Uterus (tissue), 3 donors: ENCODE measurements at regions not wholly inside any gene's neighbourhood (a gene's known extent, or its start where the extent isn't known, plus 50 kb on each side); places are given as distances from the start of the nearest gene placed in this dataset.

Experiments used
- DNase-seq, 2 donors: peaks; one replicate each; pipeline ENCODE4 v3.0.0-alpha.2; 2019 to 2020
- H3K27ac ChIP-seq, 2 donors: fragments of 200-600 bp; sonication (generic); 1 replicate in 1 of 2; 2 replicates in 1 of 2; pipeline ENCODE4 v1.5.1; 2016 to 2018
- H3K27me3 ChIP-seq, 2 donors: fragments of 200-600 bp; sonication (generic); one replicate each; pipeline ENCODE4 v1.5.1; 2018 to 2019; ENCODE audit warnings: control low read depth in 1 of 2
- H3K36me3 ChIP-seq, 2 donors: fragments of 200-600 bp; sonication (generic); one replicate each; pipeline ENCODE4 v1.5.1; 2019; ENCODE audit warnings: control low read depth in 1 of 2
- H3K4me1 ChIP-seq, 2 donors: fragments of 200-600 bp; sonication (generic); one replicate each; pipeline ENCODE4 v1.5.1; 2018 to 2019; ENCODE audit warnings: control low read depth in 1 of 2
- H3K4me3 ChIP-seq, 2 donors: fragments of 200-600 bp; sonication (generic); 1 replicate in 1 of 2; 2 replicates in 1 of 2; pipeline ENCODE4 v1.5.1; 2018 to 2019; ENCODE audit warnings: mild to moderate bottlenecking in 1 of 2
- H3K9me3 ChIP-seq, 2 donors: fragments of 200-600 bp; sonication (generic); one replicate each; pipeline ENCODE4 v1.5.1; 2019; ENCODE audit warnings: control low read depth in 1 of 2
- POLR2A ChIP-seq, 2 donors: fragments of 450-650 bp; IDR thresholded peaks; one replicate each; pipeline ENCODE4 v1.6.1; 2016; ENCODE audit warnings: antibody characterized with exemption in 2 of 2, mild to moderate bottlenecking in 1 of 2, moderate library complexity in 1 of 2
- intact Hi-C: fragments of 100-400 bp; cut with DNase I; formaldehyde crosslinking; loops from one replicate; pipeline ENCODE4 v1.15.1; 2023; ENCODE audit warnings: low total_unique reads
- TF ChIP-seq, protein P1 (sequence below), 4 experiments: fragments of 200-600 bp in 2 of 4; fragments of 450-650 bp in 2 of 4; sonication (generic) in 2 of 4; IDR thresholded peaks; one replicate each; pipeline ENCODE4 v1.5.1; 2016 to 2019; ENCODE audit warnings: antibody characterized with exemption in 4 of 4, mild to moderate bottlenecking in 2 of 4, moderate library complexity in 1 of 4
- donor health status: DM: yes; HTN: yes; CAD: no.

DNA sequence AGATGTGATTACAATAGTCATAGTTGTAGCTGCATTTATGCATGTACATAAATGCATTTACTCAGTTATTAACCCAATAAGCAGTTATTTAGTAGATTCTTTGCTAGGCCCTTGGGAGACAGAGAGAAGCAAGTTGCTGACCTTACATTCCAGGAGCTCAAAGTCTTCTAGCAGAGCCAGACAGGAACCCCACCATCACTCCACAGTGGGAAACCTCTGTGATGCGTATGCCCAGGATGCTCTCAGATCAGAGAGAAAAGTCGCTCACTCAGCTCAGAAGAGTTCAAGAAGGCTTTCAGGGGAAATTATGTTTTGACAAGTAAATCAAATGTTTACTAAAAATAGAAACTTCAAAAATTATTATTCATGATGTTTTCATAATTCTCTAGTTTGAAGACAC lies 146.3 kb upstream of the EXOC2 start:
- Histone ChIP-seq H3K27ac (no peak overlapping the region), H3K27me3 (no peaks in the 10 kb centered on the region), H3K4me1 (no peaks in the 10 kb centered on the region), H3K36me3 (no peaks in the 10 kb centered on the region), H3K4me3 (no peak overlapping the region), H3K9me3 (no peaks in the 10 kb centered on the region)
- intact Hi-C loops: no loop called here
- no peak for DNase-seq
- TF ChIP-seq, protein P1, sequence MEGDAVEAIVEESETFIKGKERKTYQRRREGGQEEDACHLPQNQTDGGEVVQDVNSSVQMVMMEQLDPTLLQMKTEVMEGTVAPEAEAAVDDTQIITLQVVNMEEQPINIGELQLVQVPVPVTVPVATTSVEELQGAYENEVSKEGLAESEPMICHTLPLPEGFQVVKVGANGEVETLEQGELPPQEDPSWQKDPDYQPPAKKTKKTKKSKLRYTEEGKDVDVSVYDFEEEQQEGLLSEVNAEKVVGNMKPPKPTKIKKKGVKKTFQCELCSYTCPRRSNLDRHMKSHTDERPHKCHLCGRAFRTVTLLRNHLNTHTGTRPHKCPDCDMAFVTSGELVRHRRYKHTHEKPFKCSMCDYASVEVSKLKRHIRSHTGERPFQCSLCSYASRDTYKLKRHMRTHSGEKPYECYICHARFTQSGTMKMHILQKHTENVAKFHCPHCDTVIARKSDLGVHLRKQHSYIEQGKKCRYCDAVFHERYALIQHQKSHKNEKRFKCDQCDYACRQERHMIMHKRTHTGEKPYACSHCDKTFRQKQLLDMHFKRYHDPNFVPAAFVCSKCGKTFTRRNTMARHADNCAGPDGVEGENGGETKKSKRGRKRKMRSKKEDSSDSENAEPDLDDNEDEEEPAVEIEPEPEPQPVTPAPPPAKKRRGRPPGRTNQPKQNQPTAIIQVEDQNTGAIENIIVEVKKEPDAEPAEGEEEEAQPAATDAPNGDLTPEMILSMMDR (IDR thresholded peaks at IDR 0.05): no peak
- no peak for TF ChIP-seq POLR2A (IDR thresholded peaks at IDR 0.05)

DNA sequence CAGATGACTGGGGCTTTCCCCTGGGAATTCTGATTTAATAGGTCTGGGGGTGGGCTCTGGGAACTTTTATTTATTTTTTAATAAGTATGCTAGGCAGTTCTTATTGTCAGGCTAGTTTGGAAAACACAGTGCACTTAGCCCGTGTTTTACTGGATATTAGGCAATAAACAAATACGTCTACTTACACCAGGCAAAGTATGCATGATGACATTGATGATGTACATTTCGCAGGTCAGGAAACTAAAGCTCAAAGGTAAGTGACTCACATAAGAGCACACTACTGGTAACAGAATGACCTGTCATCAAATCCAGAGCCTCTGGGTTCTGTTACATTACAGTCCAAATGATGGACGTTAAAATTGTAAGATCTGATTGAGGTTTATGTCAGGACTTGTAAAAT lies 144.4 kb upstream of the EXOC2 start:
- no peak for TF ChIP-seq POLR2A (IDR thresholded peaks at IDR 0.05)
- TF ChIP-seq, protein P1 (IDR thresholded peaks at IDR 0.05): no peak
- intact Hi-C loops: no loop called here
- no peaks in the 10 kb centered on the region for H3K4me1 ChIP-seq
- H3K36me3 ChIP-seq: no peaks in the 10 kb centered on the region
- H3K4me3 ChIP-seq: no peak overlapping the region
- H3K9me3 ChIP-seq: no peaks in the 10 kb centered on the region
- no peak for DNase-seq
- H3K27me3 ChIP-seq: no peaks in the 10 kb centered on the region
- H3K27ac ChIP-seq: no peak overlapping the region

DNA sequence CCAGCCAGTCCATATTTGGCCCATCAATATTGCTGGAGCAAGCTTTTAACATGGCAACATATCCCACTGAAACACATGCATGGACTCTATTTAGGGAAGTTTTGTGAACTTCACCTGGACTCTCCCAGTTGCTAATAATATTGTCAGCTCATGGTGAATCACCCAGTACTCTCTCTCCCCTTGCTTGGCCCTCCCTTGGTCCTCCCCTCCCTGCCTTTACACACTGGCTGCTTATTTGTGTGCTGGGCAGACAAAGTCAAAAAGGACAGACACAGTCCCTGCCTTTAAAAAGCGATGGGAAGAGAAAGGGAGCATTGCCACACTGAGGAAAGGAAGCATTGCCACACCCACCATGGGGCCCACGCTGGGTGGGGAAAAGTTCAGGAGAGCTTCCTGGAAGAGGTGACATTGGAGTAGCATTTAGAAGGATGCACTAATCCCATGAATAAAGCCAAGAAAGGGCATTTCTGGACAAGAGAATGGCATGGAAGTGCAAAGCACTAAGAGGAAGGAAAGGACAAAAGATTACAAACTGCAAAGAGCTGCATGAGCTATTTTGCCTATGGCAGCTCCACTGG lies 143.4 kb upstream of the EXOC2 start:
- no peak overlapping the region for H3K4me3 ChIP-seq
- no peaks in the 10 kb centered on the region for H3K36me3 ChIP-seq
- TF ChIP-seq POLR2A (IDR thresholded peaks at IDR 0.05): no peak
- TF ChIP-seq, protein P1 (IDR thresholded peaks at IDR 0.05): no peak
- H3K27me3 ChIP-seq: no peaks in the 10 kb centered on the region
- DNase-seq: no peak
- H3K27ac ChIP-seq: no peak overlapping the region
- intact Hi-C loops: no loop called here
- no peaks in the 10 kb centered on the region for H3K9me3 ChIP-seq
- no peaks in the 10 kb centered on the region for H3K4me1 ChIP-seq

DNA sequence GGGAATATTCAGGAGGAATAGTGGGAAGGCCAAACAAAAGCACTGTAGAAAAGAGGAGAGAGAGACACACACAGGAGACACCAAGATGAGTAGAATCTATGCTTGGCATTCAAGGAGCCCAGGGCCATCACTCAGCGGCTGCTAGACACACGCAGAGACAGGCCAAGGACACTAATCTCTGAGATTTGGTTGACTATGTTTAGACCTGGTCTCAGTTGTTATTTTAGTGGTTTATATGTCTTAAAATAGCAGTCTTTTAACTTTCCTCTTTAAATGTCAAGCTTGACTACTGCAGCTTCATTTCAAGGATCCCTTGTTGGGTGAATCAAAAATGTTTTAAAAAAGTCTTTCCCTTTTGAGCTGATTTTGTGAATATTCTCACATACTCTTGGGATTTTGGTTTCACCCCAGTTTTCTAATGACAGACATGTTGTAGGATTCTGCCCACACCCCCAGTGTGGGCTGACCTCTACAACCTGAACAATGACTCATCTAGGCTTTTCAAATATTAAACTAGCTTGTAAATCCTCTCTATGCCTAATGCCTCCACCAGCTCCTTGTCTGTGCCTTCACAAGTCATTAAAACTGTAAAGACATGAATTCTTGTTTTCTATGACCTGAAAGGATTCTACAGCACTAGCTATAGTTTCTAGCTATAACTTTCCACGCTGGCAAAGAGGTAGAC lies 142.7 kb upstream of the EXOC2 start:
- H3K36me3 ChIP-seq: no peaks in the 10 kb centered on the region
- no peak for DNase-seq
- H3K4me3 ChIP-seq: no peak overlapping the region
- no peak overlapping the region for H3K27ac ChIP-seq
- no peaks in the 10 kb centered on the region for H3K9me3 ChIP-seq
- no peaks in the 10 kb centered on the region for H3K4me1 ChIP-seq
- intact Hi-C loops: no loop called here
- H3K27me3 ChIP-seq: no peaks in the 10 kb centered on the region
- TF ChIP-seq, protein P1 (IDR thresholded peaks at IDR 0.05): no peak
- no peak for TF ChIP-seq POLR2A (IDR thresholded peaks at IDR 0.05)

DNA sequence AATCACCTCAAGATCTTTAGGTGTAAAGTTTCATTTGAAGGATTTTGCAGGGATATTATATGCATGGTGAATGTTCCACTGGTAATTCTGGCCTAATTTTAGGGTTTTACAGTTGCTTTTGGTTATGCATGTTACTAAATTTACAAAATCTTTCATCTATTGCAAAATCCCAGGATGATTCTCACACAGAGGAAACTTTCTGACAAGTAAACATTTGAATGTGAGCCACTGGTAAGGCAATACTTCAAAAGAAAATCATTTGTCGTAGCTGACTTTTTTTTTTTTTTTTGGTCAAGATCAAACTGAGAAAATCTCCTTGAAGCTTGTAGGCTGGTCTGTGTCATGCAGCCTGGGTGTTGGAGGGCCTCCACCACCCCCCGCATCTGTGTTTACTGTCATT lies 141.9 kb upstream of the EXOC2 start:
- TF ChIP-seq, protein P1 (IDR thresholded peaks at IDR 0.05): no peak
- H3K36me3 ChIP-seq: no peaks in the 10 kb centered on the region
- H3K27me3 ChIP-seq: no peaks in the 10 kb centered on the region
- no peaks in the 10 kb centered on the region for H3K4me1 ChIP-seq
- DNase-seq: no peak
- H3K27ac ChIP-seq: no peak overlapping the region
- no peaks in the 10 kb centered on the region for H3K9me3 ChIP-seq
- H3K4me3 ChIP-seq: no peak overlapping the region
- intact Hi-C loops: no loop called here
